Nephron progenitor cell (in vitro differentiated cells): ENCODE measurements at regions not wholly inside any gene's neighbourhood (a gene's known extent, or its start where the extent isn't known, plus 50 kb on each side); places are given as distances from the start of the nearest gene placed in this dataset.

Experiments
- DNase-seq: peaks from one replicate; pipeline ENCODE4 v3.0.0; 2021
- H3K27ac Mint-ChIP-seq: 2 replicates; pipeline ENCODE4 v1.8.0; 2021; ENCODE audit warnings: mild to moderate bottlenecking, moderate library complexity, mixed read lengths
- H3K27me3 Mint-ChIP-seq: 2 replicates; pipeline ENCODE4 v1.8.0; 2021; ENCODE audit warnings: mild to moderate bottlenecking, low read depth, mixed read lengths; ENCODE audit not compliant: poor library complexity
- H3K36me3 Mint-ChIP-seq: 2 replicates; pipeline ENCODE4 v1.8.0; 2021; ENCODE audit warnings: low read depth, mixed read lengths
- H3K4me1 Mint-ChIP-seq: 2 replicates; pipeline ENCODE4 v1.8.0; 2021; ENCODE audit warnings: mixed read lengths
- H3K4me3 Mint-ChIP-seq: 2 replicates; pipeline ENCODE4 v1.8.0; 2021; ENCODE audit warnings: mild to moderate bottlenecking, moderate library complexity, mixed read lengths
- H3K9me3 Mint-ChIP-seq: 2 replicates; pipeline ENCODE4 v1.8.0; 2021; ENCODE audit warnings: mild to moderate bottlenecking, moderate library complexity, mixed read lengths
- TF ChIP-seq, protein P1 (sequence below): fragments of 200-600 bp; sonication (generic); IDR thresholded peaks from 2 replicates; pipeline ENCODE4 v1.5.0; 2021; ENCODE audit warnings: antibody characterized with exemption

DNA sequence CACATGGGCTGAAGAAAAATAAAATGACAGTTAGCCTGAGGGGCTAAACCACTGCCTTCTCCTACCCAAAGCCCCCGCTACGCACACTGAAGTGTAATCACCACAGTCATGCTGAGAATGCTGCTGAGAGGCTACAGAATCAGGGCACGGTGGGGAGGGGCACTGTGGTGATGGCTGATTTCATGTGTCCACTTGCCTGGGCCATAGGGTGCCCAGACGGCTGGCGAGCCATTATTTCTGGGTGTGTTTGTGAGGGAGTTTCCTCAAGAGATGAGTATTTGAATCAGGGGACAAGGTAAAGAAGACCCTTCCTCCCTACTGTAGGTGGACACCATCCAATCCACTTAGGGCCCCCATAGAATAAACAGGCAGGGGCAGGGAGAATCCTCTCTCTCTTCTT, 1313.2 kb downstream of the TBC1D22A start:
- TF ChIP-seq, protein P1, sequence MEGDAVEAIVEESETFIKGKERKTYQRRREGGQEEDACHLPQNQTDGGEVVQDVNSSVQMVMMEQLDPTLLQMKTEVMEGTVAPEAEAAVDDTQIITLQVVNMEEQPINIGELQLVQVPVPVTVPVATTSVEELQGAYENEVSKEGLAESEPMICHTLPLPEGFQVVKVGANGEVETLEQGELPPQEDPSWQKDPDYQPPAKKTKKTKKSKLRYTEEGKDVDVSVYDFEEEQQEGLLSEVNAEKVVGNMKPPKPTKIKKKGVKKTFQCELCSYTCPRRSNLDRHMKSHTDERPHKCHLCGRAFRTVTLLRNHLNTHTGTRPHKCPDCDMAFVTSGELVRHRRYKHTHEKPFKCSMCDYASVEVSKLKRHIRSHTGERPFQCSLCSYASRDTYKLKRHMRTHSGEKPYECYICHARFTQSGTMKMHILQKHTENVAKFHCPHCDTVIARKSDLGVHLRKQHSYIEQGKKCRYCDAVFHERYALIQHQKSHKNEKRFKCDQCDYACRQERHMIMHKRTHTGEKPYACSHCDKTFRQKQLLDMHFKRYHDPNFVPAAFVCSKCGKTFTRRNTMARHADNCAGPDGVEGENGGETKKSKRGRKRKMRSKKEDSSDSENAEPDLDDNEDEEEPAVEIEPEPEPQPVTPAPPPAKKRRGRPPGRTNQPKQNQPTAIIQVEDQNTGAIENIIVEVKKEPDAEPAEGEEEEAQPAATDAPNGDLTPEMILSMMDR: no peak
- H3K27ac Mint-ChIP-seq: no peak overlapping the region

DNA sequence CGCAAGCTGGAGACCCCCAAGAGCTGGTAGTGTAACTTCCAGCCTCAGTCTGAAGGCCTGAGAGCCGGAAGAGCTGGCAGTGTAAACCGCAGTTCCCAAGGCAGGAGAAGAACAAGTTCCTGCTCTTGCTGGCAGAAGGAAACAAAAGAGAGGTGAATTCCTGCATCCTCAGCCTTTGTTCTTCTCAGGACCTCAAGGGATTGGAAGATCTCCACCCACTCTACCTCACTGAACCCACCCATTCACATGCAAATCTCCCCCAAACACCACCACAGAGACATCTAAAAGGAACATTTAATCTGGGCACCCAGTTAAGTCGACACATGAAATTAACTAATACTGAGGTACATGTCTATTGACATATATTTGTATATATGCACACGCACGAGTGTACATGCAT, 1310.3 kb downstream of the TBC1D22A start:
- Mint-ChIP-seq H3K4me3 (no peak overlapping the region), H3K27me3 (peaks cover 11% of the 10 kb centered on the region), H3K36me3 (no peaks in the 10 kb centered on the region), H3K27ac (no peak overlapping the region), H3K9me3 (peaks cover 14% of the 10 kb centered on the region), H3K4me1 (peaks cover 28% of the 10 kb centered on the region)
- TF ChIP-seq, protein P1: no peak
- DNase-seq: no peak

More for the DNA sequence above, 1313.2 kb downstream of the TBC1D22A start:
- Mint-ChIP-seq H3K4me3 (no peak overlapping the region), H3K36me3 (no peaks in the 10 kb centered on the region), H3K4me1 (peaks cover 28% of the 10 kb centered on the region), H3K9me3 (peaks cover 10% of the 10 kb centered on the region), H3K27me3 (peaks cover 14% of the 10 kb centered on the region)
- DNase-seq: no peak

DNA sequence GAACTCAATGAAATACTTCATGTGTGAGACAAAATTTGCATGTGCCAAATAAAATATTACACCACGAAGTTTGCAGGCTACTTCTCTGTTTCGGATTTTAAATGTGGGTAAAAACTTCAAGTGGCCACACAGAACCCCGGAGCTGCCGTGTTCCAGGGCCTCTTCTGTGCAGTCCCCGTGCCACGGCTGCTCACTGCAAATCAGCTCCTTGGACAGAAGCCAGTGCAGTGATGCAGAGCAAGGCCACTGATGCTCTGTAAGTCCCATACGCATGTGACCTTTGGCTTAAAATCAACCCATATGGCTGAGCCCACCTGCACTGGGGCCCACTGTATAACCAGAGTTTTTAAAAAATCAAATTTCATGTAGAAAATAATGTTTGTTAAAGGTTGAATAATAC, 1309.4 kb downstream of the TBC1D22A start:
- DNase-seq: no peak
- Mint-ChIP-seq H3K36me3 (no peaks in the 10 kb centered on the region), H3K4me1 (peaks cover 21% of the 10 kb centered on the region), H3K27me3 (peaks cover 11% of the 10 kb centered on the region), H3K27ac (no peak overlapping the region), H3K4me3 (no peak overlapping the region), H3K9me3 (peaks cover 14% of the 10 kb centered on the region)
- TF ChIP-seq, protein P1: no peak

- Mint-ChIP-seq H3K36me3 (no peaks in the 10 kb centered on the region), H3K27ac (no peak overlapping the region), H3K4me1 (peaks cover 15% of the 10 kb centered on the region), H3K4me3 (no peak overlapping the region), H3K27me3 (peaks cover 11% of the 10 kb centered on the region), H3K9me3 (peaks cover 14% of the 10 kb centered on the region)
- TF ChIP-seq, protein P1: no peak
- no peak for DNase-seq
These were observed 1308.9 kb downstream of the TBC1D22A start for GRCh38 chr22:48071305-48071704.

DNA sequence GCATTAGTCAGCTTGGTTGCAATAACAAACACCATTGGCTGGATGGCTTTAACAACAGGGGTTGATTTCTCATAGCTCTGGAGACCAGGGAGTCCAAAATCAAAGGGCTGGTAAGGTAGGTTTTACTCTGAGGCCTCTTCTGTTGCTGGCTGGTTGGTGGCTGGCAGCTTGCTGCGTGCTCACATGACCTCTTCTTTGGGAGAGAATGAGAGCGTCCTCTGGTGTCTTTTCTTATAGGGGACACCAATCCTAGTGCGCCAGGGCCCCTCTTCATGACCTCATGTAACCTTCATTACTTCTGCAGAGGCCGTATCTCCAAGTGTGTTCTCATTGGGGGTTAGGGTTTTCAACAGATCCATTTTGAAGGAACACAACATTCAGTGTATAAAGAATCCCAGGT, 1308.3 kb downstream of the TBC1D22A start:
- Mint-ChIP-seq H3K27ac (no peak overlapping the region), H3K4me1 (peaks cover 10% of the 10 kb centered on the region)
- no peak for DNase-seq

GRCh38 chr22:48070083-48070482, 1307.6 kb downstream of the TBC1D22A start:
- TF ChIP-seq, protein P1: no peak

More for the DNA sequence above, 1308.3 kb downstream of the TBC1D22A start:
- no peak overlapping the region for H3K4me3 Mint-ChIP-seq
- H3K9me3 Mint-ChIP-seq: peaks cover 14% of the 10 kb centered on the region
- no peaks in the 10 kb centered on the region for H3K36me3 Mint-ChIP-seq
- peaks cover 11% of the 10 kb centered on the region for H3K27me3 Mint-ChIP-seq
- TF ChIP-seq, protein P1: no peak

More at GRCh38 chr22:48070083-48070482, 1307.6 kb downstream of the TBC1D22A start:
- no peak overlapping the region for H3K4me3 Mint-ChIP-seq
- H3K27me3 Mint-ChIP-seq: peaks cover 11% of the 10 kb centered on the region
- peaks cover 13% of the 10 kb centered on the region for H3K9me3 Mint-ChIP-seq
- H3K4me1 Mint-ChIP-seq: peaks cover 5% of the 10 kb centered on the region
- no peak overlapping the region for H3K27ac Mint-ChIP-seq
- H3K36me3 Mint-ChIP-seq: no peaks in the 10 kb centered on the region
- no peak for DNase-seq
